ENCODE measurements at regions not wholly inside any gene's neighbourhood (a gene's known extent, or its start where the extent isn't known, plus 50 kb on each side); places are given as distances from the start of the nearest gene placed in this dataset.

GRCh38 chr6:54002116-54002515, 109.1 kb upstream of the MLIP start:
- no peak for TF ChIP-seq POLR2A (IDR thresholded peaks at IDR 0.05; ENCODE audit: borderline replicate concordance, extremely low read depth, insufficient read depth, insufficient read length)
- no peak for TF ChIP-seq MAX (IDR thresholded peaks at IDR 0.05)
- TF ChIP-seq RAD21 (IDR thresholded peaks at IDR 0.05; ENCODE audit: low read depth) = no peak
- TF ChIP-seq YY1 (IDR thresholded peaks at IDR 0.05; ENCODE audit: extremely low read depth, insufficient replicate concordance, low read depth, low read length) = no peak
- TF ChIP-seq CTCF (IDR thresholded peaks at IDR 0.05 in 2 of 3, conservative IDR thresholded peaks at IDR 0.05 in 1 of 3; ENCODE audit: borderline replicate concordance in 1 of 3, insufficient read depth in 1 of 3, low read depth in 2 of 3, low read length in 2 of 3) = no peak
- no peak for TF ChIP-seq ATF3 (IDR thresholded peaks at IDR 0.05)
- TF ChIP-seq EZH2phosphoT487 (IDR thresholded peaks at IDR 0.05; ENCODE audit: borderline replicate concordance) = no peak
